HCT116 (cell line): ENCODE measurements at regions not wholly inside any gene's neighbourhood (a gene's known extent, or its start where the extent isn't known, plus 50 kb on each side); places are given as distances from the start of the nearest gene placed in this dataset.
A peak's percentile ranks its signal among the peaks of the same experiment; 100 is the strongest.

Source experiments
- ATAC-seq: fragments of 200-7000 bp; cut with Tn5 transposase; 2 replicates; pipeline ENCODE4 v1.9.1; 2020; ENCODE audit warnings: mild to moderate bottlenecking, moderate library complexity
- BruUV-seq: library from RNA; stranded (reverse); fragments of 400-500 nt; replicated peaks from 2 replicates; lab custom pipeline; 2021; lab: Mats Ljungman, UMichigan
- CTCF ChIA-PET: fragments of 300-600 bp; sonication (Branson Sonifier 250); formaldehyde crosslinking; loops from one replicate; lab custom pipeline; 2021; ENCODE audit warnings: antibody characterized with exemption; lab: Charles Lee
- POLR2A ChIA-PET: fragments of 300-600, 350-600 bp; sonication (Branson Sonifier 250); formaldehyde crosslinking; loops from one replicate; lab custom pipeline; 2021; ENCODE audit warnings: antibody characterized with exemption; lab: Charles Lee
- RAD21 ChIA-PET, 2 experiments: fragments of 300-600 bp; sonication (Branson Sonifier 250); formaldehyde crosslinking; loops; one replicate each; lab custom pipeline; 2023; ENCODE audit warnings: low total read pairs in 2 of 2; ENCODE audit not compliant: uncharacterized antibody in 2 of 2, unreplicated experiment in 2 of 2, low non-redundant PET in 1 of 2; lab: Charles Lee
- DNase-seq: peaks from one replicate; pipeline ENCODE4 v3.0.0-alpha.2; 2010; ENCODE audit warnings: low read depth, low spot score
- H2AFZ ChIP-seq: fragments of 200-600 bp; shearing (Covaris generic), sonication (generic); 2 replicates; pipeline ENCODE4 v1.6.1; 2017; ENCODE audit warnings: low read depth, mixed run types, mixed read lengths, antibody characterized with exemption, low read length; ENCODE audit not compliant: poor library complexity, severe bottlenecking
- H3K27ac ChIP-seq: 2 replicates; pipeline ENCODE4 v1.5.1; 2012; ENCODE audit warnings: low read depth, low read length
- H3K27me3 ChIP-seq: fragments of 200-600 bp; sonication (generic); 2 replicates; pipeline ENCODE4 v1.6.1; 2016; ENCODE audit warnings: mixed run types, low read length, mixed read lengths; ENCODE audit not compliant: insufficient read depth
- H3K36me3 ChIP-seq, 2 experiments: fragments of 200-500 bp in 1 of 2; fragments of 200-600 bp in 1 of 2; sonication (Bioruptor generic) in 1 of 2; sonication (generic) in 1 of 2; 2 replicates each; pipeline versions ENCODE4 v1.5.1 to v1.6.1; 2014 to 2016; ENCODE audit warnings: low read length in 2 of 2, inconsistent platforms in 1 of 2, mixed read lengths in 1 of 2, mixed run types in 1 of 2; ENCODE audit not compliant: insufficient read depth in 2 of 2, control insufficient read depth in 1 of 2
- H3K4me1 ChIP-seq, 2 experiments: fragments of 200-600 bp in 1 of 2; sonication (generic) in 1 of 2; 2 replicates each; pipeline versions ENCODE4 v1.5.1 to v1.6.1; 2012 to 2017; ENCODE audit warnings: low read length in 2 of 2, inconsistent platforms in 1 of 2, mild to moderate bottlenecking in 1 of 2, mixed read lengths in 1 of 2, mixed run types in 1 of 2, moderate library complexity in 1 of 2; ENCODE audit not compliant: insufficient read depth in 2 of 2, control insufficient read depth in 1 of 2
- H3K4me2 ChIP-seq: fragments of 200-600 bp; sonication (generic); 2 replicates; pipeline ENCODE4 v1.6.1; 2017; ENCODE audit warnings: mixed run types, low read length, mixed read lengths
- H3K4me3 ChIP-seq, 2 experiments: fragments of 200-600 bp in 1 of 2; sonication (generic) in 1 of 2; replicated peaks in 1 of 2; 2 replicates each; pipeline ENCODE4 v1.5.1; 2011 to 2016; ENCODE audit warnings: low read length in 2 of 2, control low read depth in 1 of 2, low read depth in 1 of 2, mild to moderate bottlenecking in 1 of 2, mixed read lengths in 1 of 2, mixed run types in 1 of 2
- H3K79me2 ChIP-seq: fragments of 200-600 bp; sonication (generic); 2 replicates; pipeline ENCODE4 v1.6.1; 2017; ENCODE audit warnings: mild to moderate bottlenecking, mixed run types, low read length, moderate library complexity, mixed read lengths; ENCODE audit not compliant: insufficient read depth
- H3K9ac ChIP-seq: fragments of 200-600 bp; sonication (generic); 2 replicates; pipeline ENCODE4 v1.6.1; 2016; ENCODE audit warnings: low read length, mixed read lengths
- H3K9me2 ChIP-seq: fragments of 200-600 bp; sonication (generic), shearing (Covaris generic); 2 replicates; pipeline ENCODE4 v1.6.1; 2017; ENCODE audit warnings: mixed run types, mild to moderate bottlenecking, moderate library complexity; ENCODE audit not compliant: insufficient read depth
- H3K9me3 ChIP-seq, 2 experiments: fragments of 200-500 bp in 1 of 2; fragments of 200-600 bp in 1 of 2; sonication (Bioruptor generic) in 1 of 2; sonication (generic) in 1 of 2; 2 replicates each; pipeline ENCODE4 v1.6.1; 2014 to 2017; ENCODE audit warnings: low read length in 2 of 2, mixed read lengths in 2 of 2, inconsistent platforms in 1 of 2, low read depth in 1 of 2, mild to moderate bottlenecking in 1 of 2, mixed run types in 1 of 2, moderate library complexity in 1 of 2; ENCODE audit not compliant: control insufficient read depth in 1 of 2, insufficient read depth in 1 of 2
- H4K20me1 ChIP-seq: fragments of 200-600 bp; sonication (generic), shearing (Covaris generic); 2 replicates; pipeline ENCODE4 v1.6.1; 2017; ENCODE audit warnings: mixed run types, mild to moderate bottlenecking, moderate library complexity; ENCODE audit not compliant: insufficient read depth
- CEBPB ChIP-seq: IDR thresholded peaks from 2 replicates; pipeline ENCODE4 v1.6.1; 2012; ENCODE audit warnings: low read depth
- EGR1 ChIP-seq: IDR thresholded peaks from 2 replicates; pipeline ENCODE4 v1.6.1; 2012; ENCODE audit warnings: low read depth
- FOSL1 ChIP-seq: IDR thresholded peaks from 2 replicates; pipeline ENCODE4 v1.6.1; 2012; ENCODE audit warnings: low read depth
- POLR2A ChIP-seq: IDR thresholded peaks from 2 replicates; pipeline ENCODE4 v1.7.0; 2011; ENCODE audit warnings: borderline replicate concordance; ENCODE audit not compliant: insufficient read depth, insufficient read length; ENCODE audit errors: extremely low read depth
- POLR2AphosphoS5 ChIP-seq: IDR thresholded peaks from 2 replicates; pipeline ENCODE4 v1.6.1; 2011; ENCODE audit warnings: mild to moderate bottlenecking, low read depth, low read length, moderate library complexity
- SIN3A ChIP-seq: IDR thresholded peaks from 2 replicates; pipeline ENCODE4 v1.6.1; 2012; ENCODE audit warnings: low read depth
- TCF7L2 ChIP-seq: IDR thresholded peaks from 2 replicates; pipeline ENCODE4 v1.7.0; 2011; ENCODE audit warnings: borderline replicate concordance, inconsistent platforms; ENCODE audit not compliant: insufficient read depth, insufficient read length; ENCODE audit errors: extremely low read depth
- intact Hi-C: fragments of 100-400 bp; cut with micrococcal nuclease; formaldehyde crosslinking; loops from 2 replicates; pipeline ENCODE4 v1.10.0; 2022
- TF ChIP-seq, protein P1 (sequence below): IDR thresholded peaks from 2 replicates; pipeline ENCODE4 v1.6.1; 2011; ENCODE audit warnings: mild to moderate bottlenecking, low read length, moderate library complexity; ENCODE audit not compliant: insufficient replicate concordance; ENCODE audit errors: extremely low read depth
- TF ChIP-seq, protein P2 (sequence below): IDR thresholded peaks from 2 replicates; pipeline ENCODE4 v1.6.1; 2012

DNA sequence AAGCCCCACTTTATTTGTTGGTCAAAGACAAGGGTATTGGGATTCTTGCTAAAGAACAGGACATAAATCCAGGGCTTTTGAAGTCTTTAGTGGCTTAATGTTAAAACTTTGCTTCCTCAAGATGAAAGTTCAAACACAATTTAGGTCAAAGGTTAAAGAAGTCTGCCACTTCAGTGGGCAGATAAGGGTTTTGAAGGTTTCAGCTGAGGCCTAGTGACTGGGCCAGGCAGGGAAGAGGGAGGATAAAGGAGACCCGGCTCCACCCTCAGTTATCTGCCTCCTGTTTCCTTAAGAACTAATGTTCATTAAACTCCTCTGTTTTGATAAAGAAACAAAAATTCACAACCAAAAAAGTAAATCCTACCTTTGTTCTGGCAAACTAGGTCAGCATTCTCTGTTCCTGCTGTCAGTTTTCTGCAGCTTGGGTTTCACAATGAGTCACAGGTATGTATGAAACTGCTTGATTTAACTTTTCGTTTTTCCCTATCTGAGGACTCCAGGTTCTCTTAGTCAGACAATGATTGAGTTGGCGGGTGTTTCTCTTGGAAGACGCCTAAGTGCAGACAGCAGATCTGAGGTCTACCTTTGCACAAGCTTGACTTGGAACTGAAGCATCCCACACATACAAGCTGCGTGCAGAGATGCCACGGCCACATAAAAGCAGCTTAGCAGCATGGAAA is 208.3 kb downstream of the EXOC5 start:
- no peaks in the 10 kb centered on the region for H4K20me1 ChIP-seq
- no peak overlapping the region for H3K4me3 ChIP-seq
- no peaks in the 10 kb centered on the region for H3K9me2 ChIP-seq
- POLR2A ChIA-PET, result no interaction called here
- ATAC-seq, result no peak
- BruUV-seq, result no TSS peak
- RAD21 ChIA-PET, result no interaction called here
- CTCF ChIA-PET, result no interaction called here
- H3K4me1 ChIP-seq, result peaks cover 10 to 14% of the 10 kb centered on the region in 2 experiments
- peak overlapping the region; percentile 33; the same call in 1 of the 2 replicates for H3K4me2 ChIP-seq
- no peaks in the 10 kb centered on the region for H3K79me2 ChIP-seq
- H3K36me3 ChIP-seq, result no peaks in the 10 kb centered on the region
- H2AFZ ChIP-seq, result no peak overlapping the region
- no peaks in the 10 kb centered on the region for H3K27me3 ChIP-seq
- H3K9me3 ChIP-seq, result no peaks in the 10 kb centered on the region
- H3K9ac ChIP-seq, result no peak overlapping the region
- no peak for DNase-seq
- intact Hi-C loops, result loop anchor here (5.0 kb wide), 1 partner anchor 568 kb away; no protein-coding TSS in a partner anchor
- H3K27ac ChIP-seq, result no peak overlapping the region
- TF ChIP-seq, protein P1, sequence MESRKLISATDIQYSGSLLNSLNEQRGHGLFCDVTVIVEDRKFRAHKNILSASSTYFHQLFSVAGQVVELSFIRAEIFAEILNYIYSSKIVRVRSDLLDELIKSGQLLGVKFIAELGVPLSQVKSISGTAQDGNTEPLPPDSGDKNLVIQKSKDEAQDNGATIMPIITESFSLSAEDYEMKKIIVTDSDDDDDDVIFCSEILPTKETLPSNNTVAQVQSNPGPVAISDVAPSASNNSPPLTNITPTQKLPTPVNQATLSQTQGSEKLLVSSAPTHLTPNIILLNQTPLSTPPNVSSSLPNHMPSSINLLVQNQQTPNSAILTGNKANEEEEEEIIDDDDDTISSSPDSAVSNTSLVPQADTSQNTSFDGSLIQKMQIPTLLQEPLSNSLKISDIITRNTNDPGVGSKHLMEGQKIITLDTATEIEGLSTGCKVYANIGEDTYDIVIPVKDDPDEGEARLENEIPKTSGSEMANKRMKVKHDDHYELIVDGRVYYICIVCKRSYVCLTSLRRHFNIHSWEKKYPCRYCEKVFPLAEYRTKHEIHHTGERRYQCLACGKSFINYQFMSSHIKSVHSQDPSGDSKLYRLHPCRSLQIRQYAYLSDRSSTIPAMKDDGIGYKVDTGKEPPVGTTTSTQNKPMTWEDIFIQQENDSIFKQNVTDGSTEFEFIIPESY, result no peak
- no peak for TF ChIP-seq SIN3A
- 0 out of 2 replicates have a peak, but pooled peaks have one; percentile 12 for TF ChIP-seq FOSL1
- no peak for TF ChIP-seq POLR2A
- TF ChIP-seq CEBPB, result no peak

DNA sequence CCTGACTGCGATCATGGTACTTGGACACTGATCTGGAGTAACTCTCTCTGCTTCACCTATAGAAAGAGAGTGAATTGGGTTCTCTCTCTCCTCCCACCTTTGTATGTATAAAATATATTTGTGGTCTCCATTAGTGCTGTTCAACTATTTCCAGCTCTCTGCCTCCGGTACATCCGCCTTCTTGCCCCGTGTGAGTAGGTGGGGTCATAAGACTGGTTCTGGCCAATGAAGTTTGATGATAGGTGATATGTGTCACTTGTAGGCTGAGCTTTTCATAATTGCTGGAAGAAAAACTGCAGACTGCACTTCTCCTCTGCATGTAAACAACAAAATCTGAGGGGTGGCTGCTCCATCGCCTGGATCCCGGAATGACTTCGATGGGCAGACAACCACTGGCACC is 210.4 kb downstream of the EXOC5 start:
- Histone ChIP-seq H3K27ac (no peak overlapping the region), H3K9ac (no peak overlapping the region), H3K4me2 (no peak overlapping the region), H3K9me2 (no peaks in the 10 kb centered on the region), H3K4me1 (peaks cover 10 to 14% of the 10 kb centered on the region in 2 experiments), H3K36me3 (no peaks in the 10 kb centered on the region), H3K27me3 (0 out of 2 replicates have a peak, but pooled peaks cover 4% of the 10 kb centered on the region), H3K79me2 (no peaks in the 10 kb centered on the region), H3K4me3 (no peak overlapping the region), H3K9me3 (no peaks in the 10 kb centered on the region), H2AFZ (no peak overlapping the region), H4K20me1 (no peaks in the 10 kb centered on the region)
- no peak for ATAC-seq
- DNase-seq, result no peak
- TF ChIP-seq TCF7L2 (no peak), FOSL1 (no peak), SIN3A (no peak), POLR2AphosphoS5 (no peak), EGR1 (no peak)
- TF ChIP-seq, protein P2, sequence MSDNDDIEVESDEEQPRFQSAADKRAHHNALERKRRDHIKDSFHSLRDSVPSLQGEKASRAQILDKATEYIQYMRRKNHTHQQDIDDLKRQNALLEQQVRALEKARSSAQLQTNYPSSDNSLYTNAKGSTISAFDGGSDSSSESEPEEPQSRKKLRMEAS, result no peak
- CTCF ChIA-PET, result no interaction called here
- POLR2A ChIA-PET, result no interaction called here
- RAD21 ChIA-PET, result no interaction called here
- BruUV-seq, result no TSS peak
- intact Hi-C loops, result no loop called here
